H9 (cell line): ENCODE measurements at regions not wholly inside any gene's neighbourhood (a gene's known extent, or its start where the extent isn't known, plus 50 kb on each side); places are given as distances from the start of the nearest gene placed in this dataset.

Source experiments
- DNase-seq: peaks from one replicate; pipeline ENCODE4 v3.0.0-alpha.2; 2017
- H2AFZ ChIP-seq: one replicate; pipeline ENCODE4 v1.6.1; 2013; ENCODE audit warnings: mild to moderate bottlenecking, low read length, control low read depth, moderate library complexity
- H2AK5ac ChIP-seq: 2 replicates; pipeline ENCODE4 v1.6.1; 2013; ENCODE audit warnings: low read length, control low read depth, mixed read lengths; ENCODE audit not compliant: insufficient read length
- H2BK120ac ChIP-seq: one replicate; pipeline ENCODE4 v1.6.1; 2013; ENCODE audit warnings: low read depth, mild to moderate bottlenecking, low read length, control low read depth, inconsistent platforms; ENCODE audit not compliant: poor library complexity, severe bottlenecking
- H2BK12ac ChIP-seq: 2 replicates; pipeline ENCODE4 v1.6.1; 2013; ENCODE audit warnings: low read length, control low read depth, mixed read lengths, low read depth; ENCODE audit not compliant: insufficient read length
- H2BK15ac ChIP-seq: 2 replicates; pipeline ENCODE4 v1.6.1; 2013; ENCODE audit warnings: low read depth, low read length, control low read depth
- H2BK20ac ChIP-seq: one replicate; pipeline ENCODE4 v1.6.1; 2013; ENCODE audit warnings: low read depth, mild to moderate bottlenecking, low read length, control low read depth, inconsistent platforms; ENCODE audit not compliant: poor library complexity, severe bottlenecking
- H2BK5ac ChIP-seq: 2 replicates; pipeline ENCODE4 v1.6.1; 2013; ENCODE audit warnings: low read length, control low read depth, mixed read lengths; ENCODE audit not compliant: insufficient read length
- H3K14ac ChIP-seq: 2 replicates; pipeline ENCODE4 v1.6.1; 2013; ENCODE audit warnings: low read length, control low read depth; ENCODE audit not compliant: insufficient read depth
- H3K18ac ChIP-seq: 2 replicates; pipeline ENCODE4 v1.6.1; 2013; ENCODE audit warnings: low read depth, mild to moderate bottlenecking, mixed read lengths, low read length, control low read depth; ENCODE audit not compliant: insufficient read length
- H3K23ac ChIP-seq: 2 replicates; pipeline ENCODE4 v1.6.1; 2013; ENCODE audit warnings: low read length, control low read depth, mixed read lengths, low read depth; ENCODE audit not compliant: insufficient read length
- H3K23me2 ChIP-seq: 2 replicates; pipeline ENCODE4 v1.6.1; 2013; ENCODE audit warnings: low read depth, mild to moderate bottlenecking, mixed read lengths, low read length, control low read depth; ENCODE audit not compliant: insufficient read length, poor library complexity, severe bottlenecking
- H3K27ac ChIP-seq: 2 replicates; pipeline ENCODE4 v1.5.1; 2013; ENCODE audit warnings: low read length, control low read depth, mixed read lengths, low read depth; ENCODE audit not compliant: insufficient read length
- H3K27me3 ChIP-seq: 2 replicates; pipeline ENCODE4 v1.6.1; 2013; ENCODE audit warnings: low read length, control low read depth, inconsistent platforms; ENCODE audit not compliant: insufficient read depth
- H3K4ac ChIP-seq: 2 replicates; pipeline ENCODE4 v1.6.1; 2013; ENCODE audit warnings: low read depth, mild to moderate bottlenecking, control low read depth, inconsistent platforms, low read length, moderate library complexity
- H3K4me1 ChIP-seq: 2 replicates; pipeline ENCODE4 v1.6.1; 2013; ENCODE audit warnings: low read length, control low read depth, inconsistent platforms; ENCODE audit not compliant: insufficient read depth
- H3K4me2 ChIP-seq: 2 replicates; pipeline ENCODE4 v1.6.1; 2013; ENCODE audit warnings: low read length, control low read depth, mixed read lengths; ENCODE audit not compliant: insufficient read length, insufficient read depth
- H3K56ac ChIP-seq: 2 replicates; pipeline ENCODE4 v1.6.1; 2013; ENCODE audit warnings: low read depth, mild to moderate bottlenecking, mixed read lengths, low read length, control low read depth; ENCODE audit not compliant: insufficient read length
- H3K79me1 ChIP-seq: 2 replicates; pipeline ENCODE4 v1.6.1; 2013; ENCODE audit warnings: low read depth, mild to moderate bottlenecking, moderate library complexity, low read length, control low read depth, inconsistent platforms; ENCODE audit not compliant: insufficient read depth, poor library complexity, severe bottlenecking
- H3K79me2 ChIP-seq: 2 replicates; pipeline ENCODE4 v1.6.1; 2013; ENCODE audit warnings: low read length, control low read depth, inconsistent platforms; ENCODE audit not compliant: insufficient read depth
- H3K9ac ChIP-seq: 2 replicates; pipeline ENCODE4 v1.6.1; 2013; ENCODE audit warnings: low read length, control low read depth, mixed read lengths; ENCODE audit not compliant: insufficient read length; ENCODE audit errors: extremely low read depth
- H3K9me3 ChIP-seq: one replicate; pipeline ENCODE4 v1.6.1; 2013; ENCODE audit warnings: low read depth, low read length, inconsistent platforms; ENCODE audit not compliant: control insufficient read depth
- H3T11ph ChIP-seq: one replicate; pipeline ENCODE4 v1.6.1; 2013; ENCODE audit warnings: mild to moderate bottlenecking, low read length, control low read depth, inconsistent platforms
- H4K20me1 ChIP-seq: one replicate; pipeline ENCODE4 v1.6.1; 2013; ENCODE audit not compliant: control insufficient read depth, insufficient read length, insufficient read depth
- H4K5ac ChIP-seq: 2 replicates; pipeline ENCODE4 v1.6.1; 2013; ENCODE audit warnings: low read depth, mild to moderate bottlenecking, mixed read lengths, low read length, control low read depth; ENCODE audit not compliant: insufficient read length
- H4K8ac ChIP-seq: replicated peaks from 2 replicates; pipeline ENCODE4 v1.6.1; 2013; ENCODE audit warnings: low read length, control low read depth, mixed read lengths, low read depth; ENCODE audit not compliant: insufficient read length
- H4K91ac ChIP-seq: 2 replicates; pipeline ENCODE4 v1.6.1; 2013; ENCODE audit warnings: low read depth, mild to moderate bottlenecking, moderate library complexity, mixed read lengths, low read length, control low read depth; ENCODE audit not compliant: insufficient read length
- H3K27ac Mint-ChIP-seq, 3 experiments: 2 replicates in 2 of 3; 3 replicates in 1 of 3; pipeline ENCODE4 v1.8.0; 2020 to 2021; ENCODE audit warnings: mixed read lengths in 3 of 3, mild to moderate bottlenecking in 1 of 3, moderate library complexity in 1 of 3
- H3K27me3 Mint-ChIP-seq: 2 replicates; pipeline ENCODE4 v1.8.0; 2021; ENCODE audit warnings: low read depth, mild to moderate bottlenecking, moderate library complexity, mixed read lengths
- H3K36me3 Mint-ChIP-seq, 3 experiments: 2 replicates in 2 of 3; 3 replicates in 1 of 3; pipeline ENCODE4 v1.8.0; 2020 to 2021; ENCODE audit warnings: low read depth in 3 of 3, mixed read lengths in 3 of 3; ENCODE audit not compliant: insufficient read depth in 1 of 3
- H3K4me1 Mint-ChIP-seq, 2 experiments: 2 replicates each; pipeline ENCODE4 v1.8.0; 2020; ENCODE audit warnings: mixed read lengths in 2 of 2
- H3K4me3 Mint-ChIP-seq, 2 experiments: 2 replicates in 1 of 2; 3 replicates in 1 of 2; pipeline ENCODE4 v1.8.0; 2020 to 2021; ENCODE audit warnings: mild to moderate bottlenecking in 2 of 2, mixed read lengths in 2 of 2, moderate library complexity in 1 of 2
- H3K9me3 Mint-ChIP-seq, 2 experiments: 2 replicates in 1 of 2; 3 replicates in 1 of 2; pipeline ENCODE4 v1.8.0; 2020; ENCODE audit warnings: mild to moderate bottlenecking in 2 of 2, mixed read lengths in 2 of 2, moderate library complexity in 1 of 2
- WGBS: extraction: QIAGEN DNeasy Blood & Tissue Kit; methylation state at CpG from one replicate; pipeline ENCODE4 v1.1.7; 2013; ENCODE audit warnings: missing lambda C conversion rate, low lambda C conversion rate, mixed read lengths; ENCODE audit not compliant: insufficient read length; ENCODE audit errors: extremely low coverage; 5-methylcytosine and 5-hydroxymethylcytosine counted together
- TF ChIP-seq, protein P1 (sequence below): fragments of 200-600 bp; sonication (generic); conservative IDR thresholded peaks from 3 replicates; pipeline ENCODE4 v1.8.0; 2021; ENCODE audit warnings: antibody characterized with exemption, mild to moderate bottlenecking

DNA sequence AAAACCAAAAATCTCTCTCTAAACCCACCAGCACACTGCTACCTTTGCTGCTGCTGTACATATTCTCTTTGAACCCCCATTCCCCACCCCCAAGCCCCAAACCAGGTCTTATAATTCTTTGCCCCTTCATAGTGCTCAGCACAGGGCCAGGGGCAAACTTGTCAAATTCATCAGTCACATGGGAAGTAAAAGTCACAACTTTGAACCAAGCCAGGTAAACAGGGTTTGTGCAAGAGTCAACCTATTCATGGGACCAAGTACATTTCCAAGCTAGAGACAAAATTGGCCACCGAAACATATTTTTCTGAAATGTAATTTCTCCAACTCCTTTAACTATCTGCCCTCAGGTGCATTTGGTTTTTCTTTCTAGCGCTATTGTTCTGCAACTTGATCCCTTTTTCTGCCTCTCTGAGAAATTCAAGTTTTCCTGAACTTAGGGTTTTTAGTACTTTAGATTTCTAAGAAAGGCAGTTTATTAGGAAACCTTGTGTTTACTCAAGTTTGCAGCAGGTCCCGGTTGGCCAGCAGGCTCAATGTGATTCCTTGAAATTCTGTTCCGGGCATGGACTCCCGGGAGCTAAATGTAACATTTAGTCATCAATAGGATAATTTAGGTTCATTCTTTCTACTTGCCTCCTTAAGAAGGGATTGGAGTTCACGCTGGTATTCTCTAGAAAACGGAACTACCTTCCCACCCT is 230.5 kb downstream of the EFCAB11 start:
- Histone ChIP-seq H2BK5ac (no peak overlapping the region), H3K4me1 (peaks cover 17% of the 10 kb centered on the region; the same call in 1 of the 2 replicates), H3K27ac (no peak overlapping the region), H3K27me3 (no peaks in the 10 kb centered on the region), H2BK120ac (no peak overlapping the region), H2AK5ac (no peak overlapping the region), H2BK15ac (no peak overlapping the region), H3K79me2 (no peaks in the 10 kb centered on the region), H3K23me2 (no peaks in the 10 kb centered on the region), H3K18ac (no peak overlapping the region), H2BK20ac (no peak overlapping the region), H4K8ac (no peak overlapping the region), H4K91ac (no peak overlapping the region), H3T11ph (no peak overlapping the region), H3K23ac (no peak overlapping the region), H3K4me2 (no peak overlapping the region), H3K9ac (no peak overlapping the region), H3K79me1 (no peaks in the 10 kb centered on the region), H3K14ac (no peak overlapping the region), H2BK12ac (no peak overlapping the region), H2AFZ (no peak overlapping the region), H3K56ac (no peak overlapping the region), H4K5ac (no peak overlapping the region), H3K4ac (no peak overlapping the region), H3K9me3 (no peaks in the 10 kb centered on the region), H4K20me1 (no peaks in the 10 kb centered on the region)
- TF ChIP-seq, protein P1, sequence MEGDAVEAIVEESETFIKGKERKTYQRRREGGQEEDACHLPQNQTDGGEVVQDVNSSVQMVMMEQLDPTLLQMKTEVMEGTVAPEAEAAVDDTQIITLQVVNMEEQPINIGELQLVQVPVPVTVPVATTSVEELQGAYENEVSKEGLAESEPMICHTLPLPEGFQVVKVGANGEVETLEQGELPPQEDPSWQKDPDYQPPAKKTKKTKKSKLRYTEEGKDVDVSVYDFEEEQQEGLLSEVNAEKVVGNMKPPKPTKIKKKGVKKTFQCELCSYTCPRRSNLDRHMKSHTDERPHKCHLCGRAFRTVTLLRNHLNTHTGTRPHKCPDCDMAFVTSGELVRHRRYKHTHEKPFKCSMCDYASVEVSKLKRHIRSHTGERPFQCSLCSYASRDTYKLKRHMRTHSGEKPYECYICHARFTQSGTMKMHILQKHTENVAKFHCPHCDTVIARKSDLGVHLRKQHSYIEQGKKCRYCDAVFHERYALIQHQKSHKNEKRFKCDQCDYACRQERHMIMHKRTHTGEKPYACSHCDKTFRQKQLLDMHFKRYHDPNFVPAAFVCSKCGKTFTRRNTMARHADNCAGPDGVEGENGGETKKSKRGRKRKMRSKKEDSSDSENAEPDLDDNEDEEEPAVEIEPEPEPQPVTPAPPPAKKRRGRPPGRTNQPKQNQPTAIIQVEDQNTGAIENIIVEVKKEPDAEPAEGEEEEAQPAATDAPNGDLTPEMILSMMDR: no peak
- Mint-ChIP-seq H3K27me3 (no peaks in the 10 kb centered on the region), H3K4me1 (peaks cover 46 to 47% of the 10 kb centered on the region in 2 experiments), H3K36me3 (0 out of 7 replicates have a peak, but pooled peaks cover 0 to 1% (median 0%) of the 10 kb centered on the region in 3 experiments), H3K4me3 (no peak overlapping the region), H3K27ac (peak overlapping the region in 1 of 3 experiments; percentile 59; a peak in 1 of 7 replicates), H3K9me3 (no peaks in the 10 kb centered on the region)
- no CpG with 5 or more reads among the region's 7 CpGs for WGBS
- DNase-seq: no peak
